ENCODE measurements at regions not wholly inside any gene's neighbourhood (a gene's known extent, or its start where the extent isn't known, plus 50 kb on each side); places are given as distances from the start of the nearest gene placed in this dataset.
A peak's percentile ranks its signal among the peaks of the same experiment; 100 is the strongest.

- ChIA-PET POLR2A (ENCODE audit: partially characterized antibody) (no interaction called here), CTCF (ENCODE audit: partially characterized antibody) (interaction anchor here (17.5 kb wide), 1 partner anchor 26 kb away, joined by 275 read pairs; no protein-coding TSS in a partner anchor)
- H2BK120ac ChIP-seq (replicated peaks; ENCODE audit: low read depth, low read length): no peak overlapping the region
- H2BK5ac ChIP-seq (ENCODE audit: low read depth, low read length): no peak overlapping the region
- peak overlapping the region; percentile 50; the same call in 1 of the 2 replicates for H2BK12ac ChIP-seq (ENCODE audit: low read depth, low read length)
- H3K4ac ChIP-seq (replicated peaks; ENCODE audit: insufficient read length, low read depth, low read length): no peak overlapping the region
- H3K4me2 ChIP-seq (ENCODE audit: insufficient read depth in 1 of 2, low read depth in 2 of 2, low read length in 2 of 2): no peak overlapping the region
- no peak overlapping the region for H3K23ac ChIP-seq (ENCODE audit: insufficient read length)
- H3K23me2 ChIP-seq (ENCODE audit: low read depth, low read length): no peaks in the 10 kb centered on the region
- no peak overlapping the region for H3K14ac ChIP-seq (ENCODE audit: insufficient read length)
- H2AFZ ChIP-seq (ENCODE audit: low read length): peak overlapping the region; percentile 61; the same call in 1 of the 2 replicates
- no peak overlapping the region; the same call in 1 of the 2 replicates for H2BK20ac ChIP-seq (ENCODE audit: low read length)
- no peaks in the 10 kb centered on the region for H3K79me2 ChIP-seq (ENCODE audit: control insufficient read depth in 1 of 2, insufficient read depth in 2 of 2, low read length in 2 of 2)
- H4K91ac ChIP-seq (replicated peaks; ENCODE audit: insufficient read length, low read length): no peak overlapping the region
- no peak overlapping the region for H3K27ac ChIP-seq (ENCODE audit: low read depth, low read length)
- no peaks in the 10 kb centered on the region for H3K27me3 ChIP-seq (replicated peaks in 1 of 4; ENCODE audit: control insufficient read depth in 3 of 4, extremely low read depth in 1 of 4, insufficient read depth in 3 of 4, low read length in 3 of 4)
- no peaks in the 10 kb centered on the region for H3K36me3 ChIP-seq (ENCODE audit: control insufficient read depth in 2 of 4, insufficient read depth in 4 of 4, low read length in 3 of 4)
- H3K56ac ChIP-seq (replicated peaks; ENCODE audit: insufficient read length, low read depth, low read length): no peak overlapping the region
- H3K9me3 ChIP-seq (ENCODE audit: insufficient read depth in 2 of 2, low read depth in 1 of 2, low read length in 1 of 2): no peaks in the 10 kb centered on the region
- H2BK15ac ChIP-seq (ENCODE audit: low read length): no peak overlapping the region
- 73% methylated on average over 12 of the region's 12 CpGs; no CpG with 5 or more reads in 1 of the 2 experiments for WGBS, 2 experiments (ENCODE audit: extremely low coverage in 1 of 2, insufficient coverage in 1 of 2, insufficient read length in 1 of 2, insufficient replicate concordance in 2 of 2, low coverage in 1 of 2, low lambda C conversion rate in 2 of 2, missing lambda C conversion rate in 1 of 2)
- H4K20me1 ChIP-seq (replicated peaks in 1 of 2; ENCODE audit: control insufficient read depth in 1 of 2, insufficient read depth in 2 of 2, low read length in 2 of 2): no peaks in the 10 kb centered on the region
- no peaks in the 10 kb centered on the region for H3K79me1 ChIP-seq (ENCODE audit: low read depth, low read length)
- no peak overlapping the region; the same call in 1 of the 2 replicates for H4K8ac ChIP-seq (ENCODE audit: extremely low read depth, insufficient read depth, low read length)
- FAIRE-seq (no peak), DNase-seq (ENCODE audit: low read depth in 1 of 2, low spot score in 2 of 2) (no peak)
- no peak overlapping the region for H3K4me3 ChIP-seq (ENCODE audit: extremely low read depth in 1 of 4, insufficient read depth in 2 of 4, low read depth in 3 of 4, low read length in 4 of 4)
- 0 out of 7 replicates have a peak, but pooled peaks cover 0 to 5% (median 1%) of the 10 kb centered on the region in 4 experiments for H3K4me1 ChIP-seq (replicated peaks in 1 of 4; ENCODE audit: control insufficient read depth in 3 of 4, insufficient read depth in 4 of 4, low read length in 3 of 4)
- H4K5ac ChIP-seq (ENCODE audit: insufficient read length, low read depth, low read length): no peak overlapping the region
- no peak overlapping the region for H2AK5ac ChIP-seq (ENCODE audit: low read depth, low read length)
- H3K9ac ChIP-seq (replicated peaks in 1 of 4; ENCODE audit: extremely low read depth in 1 of 4, low read depth in 3 of 4, low read length in 3 of 4): no peak overlapping the region
- H3K18ac ChIP-seq (ENCODE audit: extremely low read depth, low read length): peak overlapping the region; percentile 4; the same call in 1 of the 2 replicates
- no peak for TF ChIP-seq CBX5 (IDR thresholded peaks at IDR 0.05; ENCODE audit: low read depth, low read length)
- TF ChIP-seq BRCA1 (IDR thresholded peaks at IDR 0.05; ENCODE audit: low read depth, low read length): no peak
- 0 out of 2 replicates have a peak, but pooled peaks have one; percentile 19 for TF ChIP-seq MAX (IDR thresholded peaks at IDR 0.05)
- TF ChIP-seq JUN (IDR thresholded peaks at IDR 0.05; ENCODE audit: low read depth, low read length): no peak
- no peak for TF ChIP-seq TBP (IDR thresholded peaks at IDR 0.05; ENCODE audit: low read depth, low read length)
These were observed 57.4 kb upstream of the CITED4 start for GRCh38 chr1:40919475-40920011.

Measured in H1 (cell line).